ENCODE measurements at regions not wholly inside any gene's neighbourhood (a gene's known extent, or its start where the extent isn't known, plus 50 kb on each side); places are given as distances from the start of the nearest gene placed in this dataset.

DNA sequence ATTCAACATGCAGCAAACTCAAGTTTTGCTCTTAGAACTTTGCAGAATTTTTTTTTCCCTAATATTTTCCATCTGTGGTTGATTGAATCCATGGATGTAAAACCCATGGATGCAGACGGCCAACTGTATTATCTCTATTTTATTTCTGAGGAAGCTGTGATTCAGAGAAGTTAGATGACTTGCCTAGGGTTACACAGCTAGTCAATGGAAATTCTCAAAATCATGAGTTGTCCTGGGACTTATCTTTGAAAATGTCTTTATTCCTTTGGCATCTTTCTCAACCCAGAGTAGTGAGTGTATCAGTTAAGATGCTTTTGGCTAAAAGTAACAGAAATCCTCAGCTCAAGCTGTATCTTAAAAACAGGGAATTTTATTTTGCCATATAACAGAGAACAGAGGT is 107.9 kb upstream of the GALNT15 start:
- no CpG with 5 or more reads among the region's 1 CpG for WGBS (ENCODE audit: insufficient coverage)

DNA sequence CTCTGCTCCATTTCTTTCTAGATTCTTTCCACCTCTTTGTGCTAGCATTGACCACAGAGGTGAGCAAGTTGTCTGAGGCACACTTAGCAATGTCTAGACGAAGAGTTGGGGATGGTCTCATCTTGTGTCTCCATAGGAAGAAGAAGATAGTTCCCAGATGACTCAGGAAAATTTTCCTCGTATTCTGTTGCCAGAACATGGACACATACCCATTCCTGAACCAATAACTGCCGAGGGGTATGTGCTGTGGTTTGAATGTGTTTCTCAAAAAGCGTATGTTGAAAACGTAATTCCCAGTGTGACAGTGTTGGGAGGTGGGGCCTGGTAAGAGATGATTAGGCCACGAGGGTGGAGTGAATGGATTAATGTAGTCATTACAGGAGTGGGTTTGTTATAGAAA is 107.5 kb upstream of the GALNT15 start:
- ATAC-seq (ENCODE audit: low read depth) (no peak), DNase-seq (no peak)
- H2AFZ ChIP-seq (ENCODE audit: insufficient read depth, low read depth, low read length, poor library complexity, severe bottlenecking) = no peak overlapping the region
- H3K27me3 ChIP-seq (replicated peaks in 1 of 4; ENCODE audit: control extremely low read depth in 1 of 4, control insufficient read depth in 3 of 4, insufficient read depth in 4 of 4, low read length in 3 of 4) = no peaks in the 10 kb centered on the region
- H3K4me3 Mint-ChIP-seq = no peak overlapping the region
- H3K27me3 Mint-ChIP-seq = peaks cover 12% of the 10 kb centered on the region
- no peaks in the 10 kb centered on the region for H3K4me1 Mint-ChIP-seq
- TF ChIP-seq, protein P1, sequence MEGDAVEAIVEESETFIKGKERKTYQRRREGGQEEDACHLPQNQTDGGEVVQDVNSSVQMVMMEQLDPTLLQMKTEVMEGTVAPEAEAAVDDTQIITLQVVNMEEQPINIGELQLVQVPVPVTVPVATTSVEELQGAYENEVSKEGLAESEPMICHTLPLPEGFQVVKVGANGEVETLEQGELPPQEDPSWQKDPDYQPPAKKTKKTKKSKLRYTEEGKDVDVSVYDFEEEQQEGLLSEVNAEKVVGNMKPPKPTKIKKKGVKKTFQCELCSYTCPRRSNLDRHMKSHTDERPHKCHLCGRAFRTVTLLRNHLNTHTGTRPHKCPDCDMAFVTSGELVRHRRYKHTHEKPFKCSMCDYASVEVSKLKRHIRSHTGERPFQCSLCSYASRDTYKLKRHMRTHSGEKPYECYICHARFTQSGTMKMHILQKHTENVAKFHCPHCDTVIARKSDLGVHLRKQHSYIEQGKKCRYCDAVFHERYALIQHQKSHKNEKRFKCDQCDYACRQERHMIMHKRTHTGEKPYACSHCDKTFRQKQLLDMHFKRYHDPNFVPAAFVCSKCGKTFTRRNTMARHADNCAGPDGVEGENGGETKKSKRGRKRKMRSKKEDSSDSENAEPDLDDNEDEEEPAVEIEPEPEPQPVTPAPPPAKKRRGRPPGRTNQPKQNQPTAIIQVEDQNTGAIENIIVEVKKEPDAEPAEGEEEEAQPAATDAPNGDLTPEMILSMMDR (IDR thresholded peaks at IDR 0.05) = no peak
- TF ChIP-seq EZH2 (IDR thresholded peaks at IDR 0.05; ENCODE audit: borderline replicate concordance, insufficient read depth, low read depth, low read length, poor library complexity, severe bottlenecking) = no peak
- ChIA-PET POLR2A (no interaction called here), CTCF (no interaction called here)
- H3K79me2 ChIP-seq (ENCODE audit: control insufficient read depth, insufficient read depth, low read length) = no peaks in the 10 kb centered on the region
- H3K27ac ChIP-seq (ENCODE audit: low read length in 2 of 2) = no peak overlapping the region
- peaks cover 0 to 5% (median 1%) of the 10 kb centered on the region in 3 donors for H3K9me3 ChIP-seq (ENCODE audit: control extremely low read depth in 1 of 3, control insufficient read depth in 2 of 3, insufficient read depth in 1 of 3, low read length in 2 of 3)
- no peak overlapping the region for H3K9ac ChIP-seq (ENCODE audit: low read length)
- no peaks in the 10 kb centered on the region for H3K36me3 ChIP-seq (replicated peaks in 1 of 2; ENCODE audit: control extremely low read depth in 1 of 2, control insufficient read depth in 1 of 2, extremely low read depth in 1 of 2, insufficient read depth in 2 of 2, low read length in 1 of 2)
- intact Hi-C loops (cut with micrococcal nuclease) = no loop called here
- peaks cover 2% of the 10 kb centered on the region for H3K9me3 Mint-ChIP-seq (ENCODE audit: insufficient read depth)
- no peak overlapping the region for H3K4me2 ChIP-seq (replicated peaks; ENCODE audit: low read depth, low read length, poor library complexity, severe bottlenecking)
- H3K4me3 ChIP-seq (ENCODE audit: control extremely low read depth in 1 of 5, extremely low read depth in 1 of 5, insufficient read depth in 1 of 5, low read depth in 2 of 5, low read length in 4 of 5) = no peak overlapping the region
- H3K27ac Mint-ChIP-seq = no peak overlapping the region
- WGBS (ENCODE audit: insufficient coverage) = 93% methylated on average over 2 of the region's 6 CpGs
- no peaks in the 10 kb centered on the region for H3K4me1 ChIP-seq (ENCODE audit: control insufficient read depth in 2 of 2, insufficient read depth in 2 of 2, low read length in 2 of 2)
- no peaks in the 10 kb centered on the region for H4K20me1 ChIP-seq (ENCODE audit: control insufficient read depth, insufficient read depth, low read length, poor library complexity, severe bottlenecking)

More for the DNA sequence above, 107.9 kb upstream of the GALNT15 start:
- Histone ChIP-seq H3K9me3 (ENCODE audit: control extremely low read depth in 1 of 3, control insufficient read depth in 2 of 3, insufficient read depth in 1 of 3, low read length in 2 of 3) (peaks cover 0 to 5% (median 1%) of the 10 kb centered on the region in 3 donors), H3K36me3 (replicated peaks in 1 of 2; ENCODE audit: control extremely low read depth in 1 of 2, control insufficient read depth in 1 of 2, extremely low read depth in 1 of 2, insufficient read depth in 2 of 2, low read length in 1 of 2) (no peaks in the 10 kb centered on the region), H4K20me1 (ENCODE audit: control insufficient read depth, insufficient read depth, low read length, poor library complexity, severe bottlenecking) (no peaks in the 10 kb centered on the region), H2AFZ (ENCODE audit: insufficient read depth, low read depth, low read length, poor library complexity, severe bottlenecking) (no peak overlapping the region), H3K27ac (ENCODE audit: low read length in 2 of 2) (no peak overlapping the region), H3K4me3 (ENCODE audit: control extremely low read depth in 1 of 5, extremely low read depth in 1 of 5, insufficient read depth in 1 of 5, low read depth in 2 of 5, low read length in 4 of 5) (no peak overlapping the region), H3K9ac (ENCODE audit: low read length) (no peak overlapping the region), H3K4me1 (ENCODE audit: control insufficient read depth in 2 of 2, insufficient read depth in 2 of 2, low read length in 2 of 2) (no peaks in the 10 kb centered on the region), H3K4me2 (replicated peaks; ENCODE audit: low read depth, low read length, poor library complexity, severe bottlenecking) (no peak overlapping the region), H3K79me2 (ENCODE audit: control insufficient read depth, insufficient read depth, low read length) (no peaks in the 10 kb centered on the region), H3K27me3 (replicated peaks in 1 of 4; ENCODE audit: control extremely low read depth in 1 of 4, control insufficient read depth in 3 of 4, insufficient read depth in 4 of 4, low read length in 3 of 4) (no peaks in the 10 kb centered on the region)
- intact Hi-C loops (cut with micrococcal nuclease) = no loop called here
- no peak overlapping the region for H3K4me3 Mint-ChIP-seq
- peaks cover 15% of the 10 kb centered on the region for H3K27me3 Mint-ChIP-seq
- H3K9me3 Mint-ChIP-seq (ENCODE audit: insufficient read depth) = no peaks in the 10 kb centered on the region
- no peak for DNase-seq
- no peak overlapping the region for H3K27ac Mint-ChIP-seq
- no peak for ATAC-seq (ENCODE audit: low read depth)
- no peaks in the 10 kb centered on the region for H3K4me1 Mint-ChIP-seq
- TF ChIP-seq EZH2 (IDR thresholded peaks at IDR 0.05; ENCODE audit: borderline replicate concordance, insufficient read depth, low read depth, low read length, poor library complexity, severe bottlenecking) = no peak
- TF ChIP-seq, protein P1 (IDR thresholded peaks at IDR 0.05) = no peak
- ChIA-PET CTCF (no interaction called here), POLR2A (no interaction called here)
